NCI-H1092 treated with DMSO at 0.1 percent for 48 hours (cell line): ENCODE measurements at regions not wholly inside any gene's neighbourhood (a gene's known extent, or its start where the extent isn't known, plus 50 kb on each side); places are given as distances from the start of the nearest gene placed in this dataset.
"Not testable (repeated sequence)": the region's sequence is repeated elsewhere in the genome, so short reads cannot be mapped to it uniquely, and the experiment has no call there.

Experiments used
- DNase-seq: peaks from one replicate; lab custom pipeline; 2025; lab: John Stamatoyannopoulos, UW

DNA sequence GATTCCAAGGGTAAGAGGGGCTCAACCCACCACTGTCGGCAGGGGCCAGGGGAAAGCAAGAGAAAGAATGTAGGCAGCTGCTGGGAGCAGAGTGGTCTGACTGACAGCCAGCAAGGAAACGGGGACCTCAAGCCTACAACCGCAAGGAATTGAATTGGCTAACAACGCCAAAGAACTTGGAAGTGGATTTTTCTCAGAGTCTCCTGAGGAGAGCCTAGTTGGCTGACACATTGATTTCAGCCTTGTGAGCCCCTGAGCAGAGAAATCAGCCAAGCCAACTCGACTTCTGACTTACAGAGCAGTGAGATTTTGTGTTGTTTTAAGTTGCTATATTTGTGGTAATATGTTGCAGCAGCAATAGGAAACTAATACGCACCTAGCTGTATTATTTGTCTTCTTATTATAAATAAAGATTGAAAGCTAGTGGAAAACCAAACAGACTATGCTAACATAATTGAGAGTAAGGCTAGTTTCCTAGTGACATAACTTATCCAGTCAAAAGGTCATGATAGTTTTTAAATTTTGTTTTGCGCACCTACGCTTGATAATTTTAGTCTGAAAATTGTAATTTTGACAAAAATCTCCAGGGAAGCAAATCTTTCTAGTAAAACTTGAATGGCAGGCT, 145.8 kb upstream of the HCCS start:
- DNase-seq: no peak

DNA sequence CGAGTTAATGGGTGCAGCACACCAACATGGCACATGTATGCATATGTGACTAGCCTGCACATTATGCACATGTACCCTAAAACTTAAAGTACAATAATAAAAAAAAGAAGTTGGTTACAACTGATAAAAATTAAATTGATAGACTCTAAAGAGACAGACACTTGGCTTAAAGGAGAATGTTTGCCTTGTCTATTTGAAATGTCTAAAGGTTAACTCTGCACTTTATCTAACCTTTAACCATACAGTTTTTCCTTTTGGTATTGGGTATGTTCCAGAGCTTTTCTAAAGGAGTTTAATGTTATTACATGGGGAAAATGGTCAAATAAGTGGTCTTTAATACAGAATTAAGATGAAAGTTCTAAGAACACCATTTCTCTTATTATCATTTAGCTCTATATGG, 145.1 kb upstream of the HCCS start:
- no peak for DNase-seq

DNA sequence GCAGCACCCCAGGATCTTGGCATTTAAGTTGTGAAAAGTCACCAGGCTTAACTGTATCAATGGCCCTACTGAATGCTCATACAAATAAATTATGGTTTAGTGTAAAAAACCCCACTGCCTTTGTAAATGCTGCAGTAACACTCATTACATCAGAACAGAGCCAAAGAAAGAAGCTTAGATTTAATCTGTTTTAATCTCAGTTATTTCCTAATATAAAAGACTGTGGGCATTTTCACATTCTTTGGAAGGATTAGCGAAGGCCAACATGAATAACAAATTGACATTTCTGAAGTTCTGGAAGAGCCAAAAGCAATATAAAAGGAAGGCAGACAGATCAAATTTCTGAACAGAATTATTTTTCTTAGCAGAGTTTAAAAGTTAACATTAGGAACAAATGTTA, 140.0 kb upstream of the HCCS start:
- DNase-seq: no peak

DNA sequence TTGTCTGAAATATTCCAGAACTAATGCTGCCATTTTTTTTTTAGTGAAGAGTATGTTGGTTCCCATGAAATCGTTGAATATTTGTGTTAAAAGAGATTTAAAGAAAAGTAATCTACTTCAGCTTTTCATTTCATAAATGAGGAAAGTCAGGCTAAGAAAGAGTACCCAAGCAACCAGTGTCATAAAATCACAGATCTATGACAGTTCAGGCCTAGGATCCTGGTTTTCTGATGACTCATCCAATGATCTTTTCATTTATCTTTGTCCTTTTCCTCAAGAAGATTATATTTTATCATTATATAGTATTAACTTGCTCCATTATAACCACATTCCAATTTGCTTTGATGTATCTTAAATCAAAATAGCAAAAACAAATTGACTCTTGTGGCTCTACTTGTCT, 139.4 kb upstream of the HCCS start:
- DNase-seq: no peak

DNA sequence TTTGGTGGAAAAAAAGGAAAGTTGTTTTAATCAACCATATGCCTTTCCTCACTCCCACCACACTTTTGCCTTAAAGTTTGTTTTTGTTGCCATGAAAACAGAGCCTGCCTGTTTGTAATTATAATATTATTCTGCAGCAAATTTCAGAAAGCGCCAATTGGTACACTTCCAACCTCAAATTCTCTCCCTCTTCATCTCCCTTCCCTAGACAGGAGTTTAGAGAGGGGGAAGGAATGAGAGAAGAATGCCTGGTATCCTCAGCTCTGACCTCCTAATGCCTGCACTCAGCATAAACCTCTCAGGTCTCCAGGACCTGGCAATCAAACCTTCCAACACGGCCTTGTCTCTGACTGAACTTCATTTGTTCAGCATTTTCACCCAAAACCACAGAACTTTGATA, 138.4 kb upstream of the HCCS start:
- DNase-seq: no peak

DNA sequence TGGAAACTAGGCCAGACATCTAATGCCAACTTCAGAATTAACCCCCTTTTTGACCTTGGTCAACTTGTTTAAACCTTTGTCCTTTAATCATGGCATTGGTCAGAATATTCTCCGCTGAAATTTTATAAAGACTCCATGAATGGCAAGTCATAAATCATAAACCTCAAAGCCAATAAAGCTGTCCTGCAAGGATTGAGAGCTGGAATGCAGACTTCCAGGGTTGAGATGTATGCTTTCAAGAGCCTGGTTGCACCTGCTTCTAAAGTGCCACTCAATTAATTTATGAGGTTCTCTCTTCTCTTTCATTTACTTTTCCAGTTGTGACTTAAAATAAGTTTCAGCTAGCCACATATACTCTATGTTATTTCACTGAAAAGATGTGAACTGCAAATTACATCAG, 136.2 kb upstream of the HCCS start:
- DNase-seq: no peak

DNA sequence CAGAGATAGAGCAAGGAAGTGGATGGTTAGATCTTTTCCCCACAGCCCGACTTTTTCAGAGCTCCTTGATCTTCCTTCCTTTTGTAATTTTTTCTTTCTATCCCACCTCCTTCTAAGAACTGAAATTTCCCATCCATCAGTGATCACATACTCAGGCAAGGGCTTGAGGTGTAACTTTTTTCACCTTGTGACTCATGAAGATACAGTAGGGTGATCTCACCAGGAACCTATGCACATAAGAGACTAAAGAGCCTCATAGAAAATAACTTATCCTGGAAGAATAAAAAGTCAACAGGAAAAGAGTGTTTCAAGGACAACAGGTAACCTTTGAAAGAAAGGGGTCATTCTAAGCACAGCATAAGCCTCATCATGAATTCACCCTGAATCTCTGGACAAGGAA, 131.2 kb upstream of the HCCS start:
- no peak for DNase-seq

DNA sequence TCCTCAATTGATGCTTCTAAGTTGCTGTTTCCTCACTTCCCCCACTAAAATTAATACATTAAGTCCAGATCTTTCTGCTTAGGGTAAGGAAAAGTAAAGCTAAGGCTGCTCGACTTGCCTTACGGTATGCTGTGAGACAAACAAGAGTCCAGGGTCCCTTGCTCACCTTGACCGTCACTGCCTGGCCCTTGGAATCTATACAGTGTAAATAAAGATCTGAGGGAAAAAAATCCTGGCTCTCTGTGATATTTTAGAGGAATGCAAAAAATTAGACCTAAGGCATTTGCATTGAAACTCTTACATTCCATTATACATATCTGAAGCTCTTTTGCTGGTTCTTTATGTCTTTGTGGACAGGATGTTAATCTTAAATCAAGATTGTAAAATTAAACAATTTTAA, 129.6 kb upstream of the HCCS start:
- DNase-seq: no peak

DNA sequence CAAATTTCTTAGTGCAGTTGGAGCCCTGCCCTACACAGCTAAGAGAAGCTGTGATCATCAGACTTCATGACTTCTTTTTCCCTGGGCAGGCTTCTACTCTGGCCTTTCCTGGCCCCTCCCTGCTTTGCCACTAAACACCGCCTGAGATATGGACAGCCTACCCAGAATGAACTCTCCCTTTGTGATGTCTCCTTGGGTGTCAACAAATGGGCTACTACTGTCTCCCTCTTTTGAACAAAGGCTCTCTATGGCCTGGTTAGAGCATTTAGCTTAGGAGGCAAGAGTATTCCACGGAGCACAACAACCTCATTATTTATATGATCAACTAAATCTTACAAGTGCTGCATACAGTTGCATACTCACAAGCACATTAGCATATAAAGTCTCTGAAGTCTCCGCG, 127.6 kb upstream of the HCCS start:
- DNase-seq: no peak

DNA sequence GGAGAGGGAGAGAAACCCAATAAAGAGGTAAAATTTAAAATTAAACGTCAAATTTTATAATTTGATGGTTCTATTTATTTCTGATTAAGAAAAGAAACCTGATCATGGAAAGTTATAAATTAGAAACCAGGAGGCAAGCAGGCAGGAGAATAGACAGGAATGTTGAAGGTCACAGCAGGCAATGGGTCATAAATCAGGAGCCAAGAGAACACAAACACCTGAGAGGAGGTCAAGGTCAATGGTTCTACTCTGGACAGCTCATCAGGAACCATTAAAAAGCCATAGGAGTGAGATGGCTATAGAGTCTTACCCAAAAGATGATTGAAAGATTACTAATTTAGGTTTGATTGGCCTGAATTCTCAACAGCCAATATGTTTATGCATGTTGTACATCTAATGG, 126.9 kb upstream of the HCCS start:
- no peak for DNase-seq

DNA sequence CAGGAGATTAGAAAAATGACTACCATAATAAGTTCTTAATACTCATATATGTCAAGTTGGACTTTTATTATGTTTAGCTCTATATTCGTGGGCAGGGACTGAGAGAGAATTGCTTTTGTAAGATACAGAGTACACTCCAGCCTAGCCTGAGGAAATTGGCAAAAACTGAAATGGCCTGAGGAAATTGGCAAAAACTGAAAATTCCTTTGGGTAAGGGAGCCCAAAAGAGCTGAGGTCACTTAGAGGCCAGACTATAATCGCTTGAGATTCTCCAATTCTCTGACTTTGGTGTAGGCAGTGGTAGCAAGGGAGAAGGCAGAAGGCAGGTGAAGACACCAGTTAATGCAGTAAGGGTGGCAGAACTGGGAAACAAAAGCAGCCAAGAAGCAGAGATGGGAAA, 124.5 kb upstream of the HCCS start:
- no peak for DNase-seq

DNA sequence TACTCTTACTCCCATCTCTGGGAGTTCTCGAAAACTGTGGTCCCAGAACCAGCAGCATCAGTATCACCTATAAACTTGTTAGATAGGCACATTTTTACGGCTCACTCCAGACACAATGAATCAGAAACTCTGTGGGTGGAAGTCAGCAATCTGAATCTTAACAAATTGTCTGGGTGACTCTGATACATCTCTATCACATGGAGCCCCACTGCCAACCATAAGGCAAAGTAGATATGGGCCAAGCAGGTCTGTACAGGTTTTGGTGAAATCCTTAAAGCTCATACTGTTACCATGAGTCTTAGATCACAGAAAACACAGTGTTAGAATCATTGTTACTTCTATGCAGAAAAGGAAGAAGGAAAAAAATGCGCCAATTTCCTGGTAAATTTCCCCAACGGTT, 122.5 kb upstream of the HCCS start:
- DNase-seq: no peak

DNA sequence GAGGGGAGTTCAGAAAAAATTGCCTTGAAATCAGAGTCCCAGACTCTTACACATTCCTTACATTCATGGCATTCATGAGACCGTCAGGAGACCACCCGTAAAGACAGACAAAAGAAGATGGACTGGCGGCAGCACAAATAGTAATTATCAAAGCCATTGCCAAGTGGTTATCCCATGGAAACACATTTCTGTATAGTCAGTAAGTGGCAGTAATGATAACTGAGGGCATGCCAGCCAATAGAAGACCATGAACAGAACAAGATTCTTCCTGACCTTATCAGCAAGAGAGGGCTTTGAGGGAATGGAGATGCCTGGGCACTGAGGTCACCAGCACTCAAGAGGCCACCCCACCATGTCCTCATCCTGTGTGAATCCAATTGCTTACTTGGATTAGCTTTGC, 121.7 kb upstream of the HCCS start:
- no peak for DNase-seq

DNA sequence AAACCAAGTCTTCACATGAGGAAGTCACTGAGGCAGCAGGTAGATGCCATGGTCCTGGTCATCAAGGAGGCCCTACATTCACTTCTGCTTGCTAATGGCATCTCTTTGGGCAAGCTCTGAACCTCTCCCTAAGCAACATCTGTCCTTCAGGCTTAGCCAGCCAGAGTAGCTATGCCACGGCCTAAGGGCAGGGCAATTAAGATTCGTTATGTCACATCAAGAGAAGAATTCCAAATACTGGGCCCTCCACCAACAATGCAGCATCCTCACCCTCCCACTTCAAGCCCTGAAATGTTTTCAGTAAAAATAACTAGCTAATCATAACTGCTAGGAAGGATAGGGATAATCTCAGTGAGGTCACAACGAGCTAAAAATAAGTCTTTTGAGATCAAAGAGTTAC, 120.7 kb upstream of the HCCS start:
- DNase-seq: no peak

DNA sequence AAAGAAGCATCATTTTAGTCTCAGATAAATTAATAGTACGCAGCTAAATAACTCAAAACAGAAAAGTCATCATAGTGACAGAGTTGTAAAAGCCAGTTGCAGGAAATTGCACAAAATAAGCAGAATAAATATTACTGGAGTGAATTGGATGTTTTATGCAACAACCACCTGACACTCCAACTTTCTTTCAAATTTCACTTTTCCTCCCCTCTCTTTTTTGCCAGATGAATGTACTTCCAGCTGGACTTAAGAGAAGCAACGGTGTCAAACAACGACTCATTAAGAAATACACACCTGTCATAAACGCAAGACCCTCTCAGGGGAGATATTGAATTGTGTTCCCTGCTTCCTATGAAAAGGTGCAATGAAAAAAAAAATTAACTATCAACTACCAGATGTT, 120.2 kb upstream of the HCCS start:
- DNase-seq: no peak

DNA sequence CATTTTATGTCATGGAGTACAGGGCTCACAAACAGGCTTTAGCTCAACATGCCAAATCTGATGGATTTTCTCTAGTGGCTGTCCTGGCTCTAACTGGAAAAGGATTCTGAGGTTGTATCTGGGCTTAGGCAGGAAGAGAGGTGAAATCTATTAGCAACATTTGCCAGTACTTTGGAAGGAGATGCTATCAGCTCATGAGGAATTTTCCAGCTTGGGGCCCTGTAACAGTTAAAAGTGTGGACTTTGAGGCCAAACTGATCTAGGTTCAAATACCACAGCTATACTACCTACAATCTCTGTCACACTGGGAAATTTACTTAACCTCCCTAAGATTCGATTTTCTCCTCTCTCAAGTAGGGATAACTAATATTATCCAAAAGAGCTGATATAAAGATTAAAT, 119.0 kb upstream of the HCCS start:
- DNase-seq: no peak

DNA sequence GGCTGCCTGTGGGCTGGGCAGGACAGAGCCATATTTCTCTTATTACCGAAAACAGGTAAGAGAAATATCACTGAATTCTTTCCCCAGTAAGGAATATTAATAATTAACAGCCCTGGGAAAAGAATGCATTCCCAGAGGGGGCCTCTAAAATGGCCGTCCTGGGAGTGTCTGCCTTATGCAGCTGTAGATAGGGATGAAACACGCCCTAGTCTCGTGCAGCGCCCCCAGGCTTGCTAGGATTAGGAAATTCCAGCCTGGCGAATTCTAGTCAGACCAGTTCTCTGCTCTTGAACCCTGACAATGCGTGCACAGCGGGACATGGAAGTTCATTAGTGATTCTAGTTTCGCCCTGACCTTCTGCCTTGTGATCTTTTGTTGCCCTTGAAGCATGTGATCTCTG, 104.1 kb upstream of the HCCS start:
- DNase-seq: not testable (repeated sequence)

DNA sequence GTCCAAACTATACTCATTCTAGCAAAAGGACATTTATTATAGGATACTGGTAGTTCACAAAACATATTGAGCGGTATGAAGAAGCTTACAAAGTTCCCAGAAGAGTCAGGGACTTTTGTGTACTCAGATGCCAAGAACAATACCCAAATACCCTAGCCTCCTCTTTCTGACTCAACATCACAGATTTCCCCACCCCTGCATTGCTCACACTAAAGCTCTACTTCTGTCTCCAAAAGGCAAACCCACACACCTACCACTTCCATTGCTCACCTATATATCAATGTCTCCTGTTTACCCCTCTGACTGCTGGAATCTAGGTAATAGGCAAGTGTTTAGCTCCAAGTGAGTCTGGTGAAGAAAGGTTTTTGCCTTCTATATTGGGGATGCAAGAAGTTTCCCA, 100.7 kb upstream of the HCCS start:
- DNase-seq: no peak

DNA sequence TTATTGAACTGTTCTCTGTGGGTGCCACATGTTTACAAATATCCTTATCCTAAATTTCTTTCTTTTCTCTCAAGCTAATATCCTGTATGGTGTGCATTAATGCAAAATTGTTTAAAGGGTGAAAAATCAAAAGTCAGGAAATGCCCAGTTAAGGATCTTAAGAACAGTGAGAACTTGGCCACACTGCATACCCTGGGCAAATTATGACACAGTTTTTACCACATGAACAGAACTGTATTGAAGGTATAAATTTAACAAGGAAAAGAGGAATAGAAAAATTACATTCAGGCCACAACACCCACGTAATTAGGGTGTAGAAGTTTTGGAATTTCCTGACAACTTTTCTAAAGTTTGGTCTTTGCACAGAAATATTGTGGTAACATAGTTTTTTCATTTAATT, 94.4 kb upstream of the HCCS start:
- DNase-seq: no peak

DNA sequence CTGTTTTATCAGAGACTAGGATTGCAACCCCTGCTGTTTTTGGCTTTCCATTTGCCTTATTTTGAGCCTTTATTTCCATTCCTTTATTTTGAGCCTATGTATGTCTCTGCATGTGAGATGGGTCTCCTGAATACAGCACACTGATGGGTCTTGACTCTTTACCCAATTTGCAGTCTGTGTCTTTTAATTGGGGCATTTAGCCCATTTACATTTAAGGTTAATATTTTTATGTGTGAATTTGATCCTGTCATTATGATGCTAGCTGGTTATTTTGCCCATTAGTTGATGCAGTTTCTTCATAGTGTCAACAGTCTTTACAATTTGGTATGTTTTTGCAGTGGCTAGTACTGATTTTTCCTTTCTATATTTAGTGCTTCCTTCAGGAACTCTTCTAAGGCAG, 88.5 kb upstream of the HCCS start:
- DNase-seq: not testable (repeated sequence)

DNA sequence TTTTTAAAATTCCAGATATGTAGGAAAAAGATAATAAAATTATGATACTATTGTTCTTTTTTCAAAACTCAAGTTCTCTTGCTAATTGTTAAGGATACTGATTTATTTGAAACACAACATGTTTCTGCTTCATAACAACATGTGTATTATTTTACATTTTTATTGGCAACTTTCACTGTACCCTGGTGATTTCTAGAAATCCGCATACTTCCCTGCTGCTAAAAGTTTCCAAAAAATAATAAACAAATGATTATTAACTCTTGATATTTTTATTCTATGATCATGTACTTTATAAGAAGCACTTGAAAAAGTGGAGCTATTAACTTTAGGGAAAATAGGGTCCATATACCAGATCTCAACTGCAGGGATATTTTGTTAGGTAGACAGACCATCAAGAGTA, 71.2 kb upstream of the HCCS start:
- no peak for DNase-seq

DNA sequence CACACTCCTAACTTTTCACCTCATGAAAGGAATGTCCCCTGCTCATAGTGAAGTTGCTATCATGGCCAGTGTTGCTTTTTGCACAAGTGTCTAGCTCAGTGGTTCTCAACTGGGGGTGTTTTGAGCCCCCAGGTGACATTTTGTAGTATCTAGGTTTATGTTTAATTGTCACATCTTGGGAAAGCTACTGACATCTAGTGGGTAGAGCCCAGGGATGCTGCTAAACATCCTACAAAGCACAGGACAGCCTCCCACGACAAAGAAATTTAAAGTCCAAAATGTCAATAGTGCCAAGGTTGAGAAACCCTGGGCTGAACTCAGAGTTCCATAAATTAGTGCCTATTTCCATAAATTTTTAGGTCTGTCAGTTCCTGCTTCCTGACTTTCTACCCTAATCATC, 70.7 kb upstream of the HCCS start:
- no peak for DNase-seq

DNA sequence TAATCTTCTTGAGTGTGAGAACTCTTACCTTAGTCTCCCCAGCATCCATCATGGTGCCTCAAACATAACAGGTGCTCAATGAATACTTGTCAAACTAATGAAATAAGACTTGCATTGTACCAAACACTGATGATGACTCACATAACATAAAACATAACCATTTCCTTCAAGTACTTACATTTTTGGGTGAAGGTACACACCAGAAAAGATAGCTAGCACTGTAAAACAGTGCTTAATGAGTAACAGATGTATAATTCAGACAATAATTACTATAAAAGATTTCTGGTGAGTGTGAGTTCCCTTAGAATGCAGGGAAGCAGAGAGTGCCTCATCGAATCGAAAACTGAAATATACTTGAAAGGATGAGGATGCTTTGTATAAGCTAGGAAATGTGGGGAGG, 70.1 kb upstream of the HCCS start:
- no peak for DNase-seq

DNA sequence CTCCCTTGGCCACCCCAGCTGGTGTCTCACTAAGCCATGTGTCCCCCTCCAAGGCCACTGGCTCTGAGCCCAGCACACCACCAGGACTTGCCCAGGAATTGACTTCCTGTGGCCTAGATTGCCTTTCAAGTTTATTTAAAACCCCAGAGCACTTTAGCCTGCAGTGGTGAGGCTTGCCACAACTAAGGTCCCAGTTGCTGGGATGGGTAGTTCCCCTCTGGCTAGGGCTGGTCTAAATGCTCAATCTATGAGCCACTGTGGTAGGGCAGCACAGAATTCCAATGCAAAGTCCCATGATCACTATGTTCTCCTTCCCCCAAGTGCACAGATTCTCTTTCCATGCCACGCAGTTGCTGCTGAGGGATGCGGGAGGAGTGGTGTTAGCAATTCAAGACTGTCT, 61.1 kb upstream of the HCCS start:
- DNase-seq: no peak

DNA sequence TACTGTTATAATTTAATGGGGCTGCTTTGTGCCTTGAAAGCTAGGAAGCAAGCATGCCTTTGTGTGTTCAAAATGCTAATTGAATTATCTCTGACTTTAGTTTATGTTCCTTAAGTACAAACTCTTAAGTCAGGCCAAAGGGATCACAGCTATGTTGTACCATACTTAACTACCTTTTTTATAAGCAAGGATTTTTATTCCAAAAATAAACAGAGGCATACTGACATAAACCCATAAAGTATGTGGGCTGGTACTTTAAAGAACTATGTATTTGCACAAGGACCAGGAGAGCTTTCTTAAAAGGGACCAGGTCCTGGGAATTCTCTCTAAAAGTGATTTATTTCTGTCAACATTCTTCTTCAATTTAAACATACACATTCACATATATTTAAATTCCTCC, 57.8 kb upstream of the HCCS start:
- no peak for DNase-seq
